H1 (cell line): ENCODE measurements at regions not wholly inside any gene's neighbourhood (a gene's known extent, or its start where the extent isn't known, plus 50 kb on each side); places are given as distances from the start of the nearest gene placed in this dataset.

Experiments used
- ATF2 ChIP-seq: IDR thresholded peaks from 2 replicates; pipeline ENCODE4 v1.6.1; 2012; ENCODE audit warnings: low read length, inconsistent platforms
- TF ChIP-seq, protein P1 (sequence below), 3 experiments: IDR thresholded peaks; 1 replicate in 2 of 3; 2 replicates in 1 of 3; pipeline versions ENCODE4 v1.5.1 to v1.6.1; 2011; ENCODE audit warnings: low read length in 3 of 3, mild to moderate bottlenecking in 3 of 3, inconsistent platforms in 2 of 3, low read depth in 1 of 3, moderate library complexity in 1 of 3; ENCODE audit not compliant: insufficient read depth in 1 of 3; ENCODE audit errors: control extremely low read depth in 1 of 3

- TF ChIP-seq, protein P1, sequence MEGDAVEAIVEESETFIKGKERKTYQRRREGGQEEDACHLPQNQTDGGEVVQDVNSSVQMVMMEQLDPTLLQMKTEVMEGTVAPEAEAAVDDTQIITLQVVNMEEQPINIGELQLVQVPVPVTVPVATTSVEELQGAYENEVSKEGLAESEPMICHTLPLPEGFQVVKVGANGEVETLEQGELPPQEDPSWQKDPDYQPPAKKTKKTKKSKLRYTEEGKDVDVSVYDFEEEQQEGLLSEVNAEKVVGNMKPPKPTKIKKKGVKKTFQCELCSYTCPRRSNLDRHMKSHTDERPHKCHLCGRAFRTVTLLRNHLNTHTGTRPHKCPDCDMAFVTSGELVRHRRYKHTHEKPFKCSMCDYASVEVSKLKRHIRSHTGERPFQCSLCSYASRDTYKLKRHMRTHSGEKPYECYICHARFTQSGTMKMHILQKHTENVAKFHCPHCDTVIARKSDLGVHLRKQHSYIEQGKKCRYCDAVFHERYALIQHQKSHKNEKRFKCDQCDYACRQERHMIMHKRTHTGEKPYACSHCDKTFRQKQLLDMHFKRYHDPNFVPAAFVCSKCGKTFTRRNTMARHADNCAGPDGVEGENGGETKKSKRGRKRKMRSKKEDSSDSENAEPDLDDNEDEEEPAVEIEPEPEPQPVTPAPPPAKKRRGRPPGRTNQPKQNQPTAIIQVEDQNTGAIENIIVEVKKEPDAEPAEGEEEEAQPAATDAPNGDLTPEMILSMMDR (IDR thresholded peaks at IDR 0.05; ENCODE audit: control extremely low read depth in 1 of 3, insufficient read depth in 1 of 3, low read depth in 1 of 3, low read length in 3 of 3): no peak
- no peak for TF ChIP-seq ATF2
Observed at GRCh38 chr2:139814458-139814857, 1034.3 kb upstream of the NXPH2 start (continued).
